ENCODE measurements at regions not wholly inside any gene's neighbourhood (a gene's known extent, or its start where the extent isn't known, plus 50 kb on each side); places are given as distances from the start of the nearest gene placed in this dataset.

DNA sequence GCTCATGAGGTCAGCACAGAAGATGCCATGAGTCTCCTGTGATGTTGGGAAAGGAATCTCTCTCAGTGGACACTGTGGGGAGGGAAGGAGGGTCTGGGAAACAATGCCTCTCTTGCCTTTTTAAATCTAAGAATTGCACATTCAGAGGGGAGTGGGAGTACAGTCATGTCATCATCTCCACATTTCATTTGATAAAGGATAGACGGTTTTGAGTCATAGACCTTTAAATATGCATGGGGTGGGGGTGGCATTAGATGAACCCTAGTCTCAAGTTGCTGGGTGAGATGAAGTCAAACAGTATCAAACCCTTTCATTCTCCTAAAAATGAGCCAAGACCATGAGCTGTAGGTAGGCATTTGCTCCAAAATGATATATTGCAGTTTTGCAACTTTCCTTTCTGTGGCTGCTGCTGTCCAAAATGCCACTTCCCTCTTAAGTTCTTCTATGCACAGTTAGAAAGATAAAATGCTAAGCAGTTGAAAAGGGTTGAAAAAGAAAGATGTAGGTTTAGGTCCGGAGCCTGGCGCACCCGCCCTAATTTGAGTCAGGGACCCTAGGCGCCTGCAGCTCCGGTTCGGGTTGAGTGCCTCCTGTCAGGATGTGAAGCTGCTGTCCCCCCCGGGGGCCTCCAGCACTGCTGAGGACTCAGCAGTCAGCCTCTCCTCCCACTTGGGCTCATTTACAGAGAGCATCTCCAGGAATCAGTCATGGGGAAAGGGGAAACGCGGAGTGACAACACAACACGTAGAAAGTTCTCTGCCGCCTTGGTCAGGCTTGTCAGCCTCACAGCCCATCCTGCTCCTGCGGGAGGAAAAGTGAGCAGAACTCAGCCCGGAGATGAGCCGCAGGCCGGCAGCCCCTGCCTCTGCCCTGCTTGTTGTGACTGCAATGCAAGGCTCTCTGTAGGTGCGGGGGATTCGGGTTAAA, 479.3 kb upstream of the RUNX1 start:
- intact Hi-C loops (cut with micrococcal nuclease), result no loop called here
- H3K4me3 ChIP-seq (ENCODE audit: low read length), result peak overlapping the region; percentile 51
- peak overlapping the region; percentile 72 for H3K27ac ChIP-seq (ENCODE audit: low read length)
- DNase-seq (peak; percentile 26 to 62), ATAC-seq (peak; percentile 41 to 61 (median 54))
- no peaks in the 10 kb centered on the region for H3K27me3 ChIP-seq (ENCODE audit: control insufficient read depth, insufficient read depth, low read length)
- H3K36me3 Mint-ChIP-seq, result no peaks in the 10 kb centered on the region
- H3K36me3 ChIP-seq (ENCODE audit: control insufficient read depth, insufficient read depth, low read length), result no peaks in the 10 kb centered on the region
- no peaks in the 10 kb centered on the region for H3K27me3 Mint-ChIP-seq (ENCODE audit: low read depth in 2 of 2)
- no peaks in the 10 kb centered on the region for H3K9me3 Mint-ChIP-seq
- peak overlapping the region; percentile 76 to 91 for H3K27ac Mint-ChIP-seq
- H3K4me1 ChIP-seq (ENCODE audit: control insufficient read depth, insufficient read depth, low read length), result peaks cover 13% of the 10 kb centered on the region
- WGBS (ENCODE audit: insufficient coverage), result 2% methylated on average over 17 of the region's 18 CpGs
- peak overlapping the region; percentile 90 for H3K4me3 Mint-ChIP-seq
- H3K9me3 ChIP-seq (ENCODE audit: control insufficient read depth, insufficient read depth, low read length), result no peaks in the 10 kb centered on the region
- TF ChIP-seq, protein P1, sequence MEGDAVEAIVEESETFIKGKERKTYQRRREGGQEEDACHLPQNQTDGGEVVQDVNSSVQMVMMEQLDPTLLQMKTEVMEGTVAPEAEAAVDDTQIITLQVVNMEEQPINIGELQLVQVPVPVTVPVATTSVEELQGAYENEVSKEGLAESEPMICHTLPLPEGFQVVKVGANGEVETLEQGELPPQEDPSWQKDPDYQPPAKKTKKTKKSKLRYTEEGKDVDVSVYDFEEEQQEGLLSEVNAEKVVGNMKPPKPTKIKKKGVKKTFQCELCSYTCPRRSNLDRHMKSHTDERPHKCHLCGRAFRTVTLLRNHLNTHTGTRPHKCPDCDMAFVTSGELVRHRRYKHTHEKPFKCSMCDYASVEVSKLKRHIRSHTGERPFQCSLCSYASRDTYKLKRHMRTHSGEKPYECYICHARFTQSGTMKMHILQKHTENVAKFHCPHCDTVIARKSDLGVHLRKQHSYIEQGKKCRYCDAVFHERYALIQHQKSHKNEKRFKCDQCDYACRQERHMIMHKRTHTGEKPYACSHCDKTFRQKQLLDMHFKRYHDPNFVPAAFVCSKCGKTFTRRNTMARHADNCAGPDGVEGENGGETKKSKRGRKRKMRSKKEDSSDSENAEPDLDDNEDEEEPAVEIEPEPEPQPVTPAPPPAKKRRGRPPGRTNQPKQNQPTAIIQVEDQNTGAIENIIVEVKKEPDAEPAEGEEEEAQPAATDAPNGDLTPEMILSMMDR (IDR thresholded peaks at IDR 0.05), result no peak
- peaks cover 31 to 41% of the 10 kb centered on the region in 2 donors for H3K4me1 Mint-ChIP-seq

DNA sequence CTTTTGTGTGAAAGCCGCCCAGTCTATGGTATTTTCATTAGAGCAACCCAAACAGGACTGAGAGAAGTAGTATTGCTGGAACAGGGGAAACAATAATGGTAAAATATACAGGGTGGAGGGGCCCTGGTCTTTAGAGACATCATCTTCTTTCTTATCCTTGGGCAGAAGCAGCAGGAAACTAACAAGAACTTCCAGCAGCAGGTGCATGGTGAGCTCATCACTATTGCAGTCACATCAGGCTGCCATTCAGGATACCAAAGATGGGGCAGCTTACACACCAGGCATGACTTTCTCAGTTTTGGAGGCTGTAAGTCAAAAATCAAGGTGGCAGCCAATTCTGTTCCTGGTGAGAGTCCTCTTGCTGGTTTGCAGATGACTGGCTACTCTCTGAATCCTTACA, 478.3 kb upstream of the RUNX1 start:
- no peak overlapping the region for H3K27ac ChIP-seq (ENCODE audit: low read length)
- TF ChIP-seq, protein P1 (IDR thresholded peaks at IDR 0.05), result no peak
- H3K36me3 ChIP-seq (ENCODE audit: control insufficient read depth, insufficient read depth, low read length), result no peaks in the 10 kb centered on the region
- H3K9me3 ChIP-seq (ENCODE audit: control insufficient read depth, insufficient read depth, low read length), result no peaks in the 10 kb centered on the region
- peaks cover 13% of the 10 kb centered on the region for H3K4me1 ChIP-seq (ENCODE audit: control insufficient read depth, insufficient read depth, low read length)
- Mint-ChIP-seq H3K36me3 (no peaks in the 10 kb centered on the region), H3K4me1 (peaks cover 31 to 41% of the 10 kb centered on the region in 2 donors), H3K4me3 (no peak overlapping the region), H3K9me3 (no peaks in the 10 kb centered on the region), H3K27me3 (ENCODE audit: low read depth in 2 of 2) (no peaks in the 10 kb centered on the region), H3K27ac (peak overlapping the region in 1 of 2 donors; percentile 91)
- DNase-seq, result no peak
- no peak overlapping the region for H3K4me3 ChIP-seq (ENCODE audit: low read length)
- no peaks in the 10 kb centered on the region for H3K27me3 ChIP-seq (ENCODE audit: control insufficient read depth, insufficient read depth, low read length)
- intact Hi-C loops (cut with micrococcal nuclease), result no loop called here
- 89% methylated on average over 1 of the region's 1 CpG for WGBS (ENCODE audit: insufficient coverage)
- ATAC-seq, result no peak

DNA sequence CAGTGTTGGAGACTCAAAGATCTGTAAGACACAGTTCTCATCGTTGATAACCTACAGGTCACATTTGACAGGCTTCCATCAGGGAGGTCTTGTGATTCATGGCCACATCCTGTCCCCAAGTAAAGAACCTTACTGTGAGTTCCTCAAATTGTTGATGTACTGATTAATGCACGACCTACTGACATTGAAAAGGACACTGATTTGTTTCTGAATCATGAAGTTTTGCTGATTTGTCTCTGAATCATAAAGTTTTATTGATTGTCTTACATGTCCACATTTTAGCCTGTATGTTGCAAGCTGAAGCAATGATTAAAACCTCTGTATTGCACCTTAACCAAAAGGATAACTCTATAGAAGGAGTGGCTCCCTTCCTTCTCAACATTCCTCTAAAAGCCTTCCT, 476.3 kb upstream of the RUNX1 start:
- WGBS (ENCODE audit: insufficient coverage), result 0% methylated on average over 2 of the region's 2 CpGs
- Histone ChIP-seq H3K36me3 (ENCODE audit: control insufficient read depth, insufficient read depth, low read length) (no peaks in the 10 kb centered on the region), H3K27ac (ENCODE audit: low read length) (peak overlapping the region; percentile 27), H3K9me3 (ENCODE audit: control insufficient read depth, insufficient read depth, low read length) (no peaks in the 10 kb centered on the region), H3K27me3 (ENCODE audit: control insufficient read depth, insufficient read depth, low read length) (no peaks in the 10 kb centered on the region), H3K4me3 (ENCODE audit: low read length) (no peak overlapping the region), H3K4me1 (ENCODE audit: control insufficient read depth, insufficient read depth, low read length) (peaks cover 13% of the 10 kb centered on the region)
- H3K4me1 Mint-ChIP-seq, result peaks cover 31 to 41% of the 10 kb centered on the region in 2 donors
- H3K27ac Mint-ChIP-seq, result peak overlapping the region in 1 of 2 donors; percentile 78
- H3K36me3 Mint-ChIP-seq, result no peaks in the 10 kb centered on the region
- intact Hi-C loops (cut with micrococcal nuclease), result no loop called here
- ATAC-seq (peak; percentile 57 to 77 (median 62)), DNase-seq (peak in 1 of 2 donors; percentile 28)
- TF ChIP-seq, protein P1 (IDR thresholded peaks at IDR 0.05), result no peak
- H3K4me3 Mint-ChIP-seq, result no peak overlapping the region
- H3K9me3 Mint-ChIP-seq, result no peaks in the 10 kb centered on the region
- no peaks in the 10 kb centered on the region for H3K27me3 Mint-ChIP-seq (ENCODE audit: low read depth in 2 of 2)

All from natural killer cell (primary cell).